ENCODE measurements at regions not wholly inside any gene's neighbourhood (a gene's known extent, or its start where the extent isn't known, plus 50 kb on each side); places are given as distances from the start of the nearest gene placed in this dataset.

DNA sequence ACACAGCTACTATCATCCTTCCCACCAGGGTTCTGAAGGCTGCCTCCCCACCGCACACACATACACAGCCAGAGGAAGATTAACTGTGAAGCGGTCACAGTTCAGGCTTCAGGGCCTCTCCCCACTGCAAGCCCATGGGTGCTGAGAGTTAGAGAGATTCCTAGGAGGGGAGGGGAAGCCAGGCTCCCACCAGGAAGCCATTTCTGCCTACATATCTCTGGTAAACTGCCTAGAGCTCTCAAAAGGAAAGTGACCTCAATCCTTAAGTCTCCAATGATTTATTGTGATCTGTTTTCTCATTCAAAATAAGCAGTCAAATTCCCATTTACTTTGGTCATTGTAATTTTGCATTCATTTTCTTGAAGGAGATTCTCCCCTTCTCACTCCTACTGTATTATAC lies 141.0 kb upstream of the BNIP2 start:
- CTCF ChIA-PET = no interaction called here
- TF ChIP-seq, protein P1, sequence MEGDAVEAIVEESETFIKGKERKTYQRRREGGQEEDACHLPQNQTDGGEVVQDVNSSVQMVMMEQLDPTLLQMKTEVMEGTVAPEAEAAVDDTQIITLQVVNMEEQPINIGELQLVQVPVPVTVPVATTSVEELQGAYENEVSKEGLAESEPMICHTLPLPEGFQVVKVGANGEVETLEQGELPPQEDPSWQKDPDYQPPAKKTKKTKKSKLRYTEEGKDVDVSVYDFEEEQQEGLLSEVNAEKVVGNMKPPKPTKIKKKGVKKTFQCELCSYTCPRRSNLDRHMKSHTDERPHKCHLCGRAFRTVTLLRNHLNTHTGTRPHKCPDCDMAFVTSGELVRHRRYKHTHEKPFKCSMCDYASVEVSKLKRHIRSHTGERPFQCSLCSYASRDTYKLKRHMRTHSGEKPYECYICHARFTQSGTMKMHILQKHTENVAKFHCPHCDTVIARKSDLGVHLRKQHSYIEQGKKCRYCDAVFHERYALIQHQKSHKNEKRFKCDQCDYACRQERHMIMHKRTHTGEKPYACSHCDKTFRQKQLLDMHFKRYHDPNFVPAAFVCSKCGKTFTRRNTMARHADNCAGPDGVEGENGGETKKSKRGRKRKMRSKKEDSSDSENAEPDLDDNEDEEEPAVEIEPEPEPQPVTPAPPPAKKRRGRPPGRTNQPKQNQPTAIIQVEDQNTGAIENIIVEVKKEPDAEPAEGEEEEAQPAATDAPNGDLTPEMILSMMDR (IDR thresholded peaks at IDR 0.05; ENCODE audit: insufficient read depth, low read length, missing control alignments) = no peak
- no peak for DNase-seq (ENCODE audit: low read depth, low spot score)
- H3K4me3 ChIP-seq (ENCODE audit: low read depth, low read length) = no peak overlapping the region
- POLR2A ChIA-PET = no interaction called here

- no peak overlapping the region for H3K4me3 ChIP-seq (ENCODE audit: low read depth, low read length)
- TF ChIP-seq, protein P1 (IDR thresholded peaks at IDR 0.05; ENCODE audit: insufficient read depth, low read length, missing control alignments) = no peak
- CTCF ChIA-PET = no interaction called here
- POLR2A ChIA-PET = interaction anchor here (0.6 kb wide), 1 partner anchor 16 kb away, joined by 3 read pairs; no protein-coding TSS in a partner anchor
- no peak for DNase-seq (ENCODE audit: low read depth, low spot score)
Observed at GRCh38 chr15:59828861-59829260, 139.7 kb upstream of the BNIP2 start.

DNA sequence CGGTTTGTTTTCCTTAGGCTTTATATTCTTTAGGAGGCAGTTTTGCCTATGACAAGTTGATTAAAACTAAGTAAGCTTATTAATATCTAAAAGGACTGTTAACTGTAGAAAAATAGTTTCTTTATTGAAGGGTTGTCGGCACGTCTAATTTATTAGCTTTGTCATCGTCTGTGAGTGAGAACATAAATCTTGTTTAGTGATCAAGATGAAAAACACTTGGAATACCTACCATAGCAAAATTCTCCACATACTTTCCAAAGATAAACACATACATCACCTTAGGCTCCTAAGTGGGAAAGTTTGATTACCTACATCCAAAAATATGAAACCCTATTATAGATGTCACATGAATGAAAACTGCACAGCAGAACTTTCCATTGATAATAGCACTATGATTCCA lies 139.1 kb upstream of the BNIP2 start:
- DNase-seq (ENCODE audit: low read depth, low spot score) = no peak
- no peak overlapping the region for H3K4me3 ChIP-seq (ENCODE audit: low read depth, low read length)
- CTCF ChIA-PET = no interaction called here
- TF ChIP-seq, protein P1 (IDR thresholded peaks at IDR 0.05; ENCODE audit: insufficient read depth, low read length, missing control alignments) = no peak
- POLR2A ChIA-PET = interaction anchor here (0.6 kb wide), 1 partner anchor 16 kb away, joined by 3 read pairs; no protein-coding TSS in a partner anchor

DNA sequence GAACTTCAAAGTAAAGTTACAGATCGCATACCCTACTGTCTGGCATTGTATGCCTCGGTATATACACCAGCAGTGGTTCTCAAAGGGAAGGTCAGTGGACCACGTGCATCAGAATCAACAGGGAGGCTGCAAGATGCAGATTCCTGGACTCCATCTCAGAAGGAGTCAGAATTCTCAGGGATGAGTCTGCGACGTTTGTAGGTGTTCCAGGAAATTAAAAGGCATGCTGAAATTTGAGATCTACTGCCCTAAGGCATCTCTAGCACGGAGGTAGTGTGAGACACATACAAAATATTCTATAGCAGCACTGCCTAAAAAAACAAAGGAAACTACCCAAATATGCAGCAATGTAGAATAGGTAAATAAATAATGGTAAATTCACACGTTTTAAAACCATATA lies 136.8 kb upstream of the BNIP2 start:
- H3K4me3 ChIP-seq (ENCODE audit: low read depth, low read length) = no peak overlapping the region
- DNase-seq (ENCODE audit: low read depth, low spot score) = no peak
- POLR2A ChIA-PET = no interaction called here
- TF ChIP-seq, protein P1 (IDR thresholded peaks at IDR 0.05; ENCODE audit: insufficient read depth, low read length, missing control alignments) = no peak
- CTCF ChIA-PET = no interaction called here

DNA sequence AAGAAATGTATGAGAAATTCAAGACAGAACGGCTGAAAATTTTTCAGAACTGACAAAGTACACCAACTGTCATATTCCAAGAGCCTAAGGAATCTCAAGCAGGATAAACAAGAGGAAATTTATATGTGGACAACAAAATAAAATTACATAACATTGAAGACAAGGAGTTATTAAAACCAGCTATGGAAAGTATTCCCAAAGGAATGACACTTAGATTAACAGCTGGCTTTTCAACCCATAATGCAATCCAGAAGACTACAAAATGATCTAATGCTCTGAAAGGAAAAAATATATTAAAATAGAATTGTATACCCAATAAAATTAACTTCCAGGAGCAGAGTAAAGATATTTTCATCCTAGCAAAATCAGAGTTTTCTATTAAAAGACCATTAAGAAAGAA lies 132.2 kb upstream of the BNIP2 start:
- POLR2A ChIA-PET = no interaction called here
- no peak for DNase-seq (ENCODE audit: low read depth, low spot score)
- H3K4me3 ChIP-seq (ENCODE audit: low read depth, low read length) = no peak overlapping the region
- TF ChIP-seq, protein P1 (IDR thresholded peaks at IDR 0.05; ENCODE audit: insufficient read depth, low read length, missing control alignments) = no peak
- CTCF ChIA-PET = no interaction called here

DNA sequence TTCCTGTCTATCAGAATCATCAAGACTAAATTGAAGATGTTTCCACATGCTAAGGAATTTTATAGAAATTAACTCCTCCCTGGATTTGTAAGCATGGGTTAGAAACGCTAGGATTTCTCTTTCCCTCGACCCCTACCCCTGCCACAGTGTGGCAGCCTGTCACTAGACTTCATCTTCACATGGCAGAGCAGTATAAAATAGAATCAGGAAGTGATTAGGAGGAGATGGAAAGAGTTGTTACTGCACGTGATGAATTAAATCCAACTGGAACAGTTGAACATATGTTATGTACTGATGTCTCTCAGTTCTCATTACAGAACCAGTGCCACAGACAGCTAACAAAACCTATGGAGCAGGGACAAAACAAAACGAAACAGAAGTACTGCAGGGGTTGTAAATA lies 130.0 kb upstream of the BNIP2 start:
- TF ChIP-seq, protein P1 (IDR thresholded peaks at IDR 0.05; ENCODE audit: insufficient read depth, low read length, missing control alignments) = no peak
- DNase-seq (ENCODE audit: low read depth, low spot score) = no peak
- no peak overlapping the region for H3K4me3 ChIP-seq (ENCODE audit: low read depth, low read length)
- POLR2A ChIA-PET = no interaction called here
- CTCF ChIA-PET = no interaction called here
